ENCODE measurements at regions not wholly inside any gene's neighbourhood (a gene's known extent, or its start where the extent isn't known, plus 50 kb on each side); places are given as distances from the start of the nearest gene placed in this dataset.

- H3K36me3 Mint-ChIP-seq = no peaks in the 10 kb centered on the region
- ATAC-seq = no peak
- no peak overlapping the region for H3K4me3 Mint-ChIP-seq
Observed at GRCh38 chr16:85503679-85504231, 109.4 kb upstream of the GSE1 start.

GRCh38 chr16:85504242-85504641 is 108.9 kb upstream of the GSE1 start:
- Mint-ChIP-seq H3K4me3 (no peak overlapping the region), H3K9me3 (no peaks in the 10 kb centered on the region), H3K27me3 (no peaks in the 10 kb centered on the region), H3K27ac (peak overlapping the region in 2 of 10 donors; percentile 59 to 73), H3K4me1 (no peaks in the 10 kb centered on the region), H3K36me3 (no peaks in the 10 kb centered on the region)
- ATAC-seq (no peak), DNase-seq (no peak)
- POLR2A ChIA-PET = no interaction called here

More at GRCh38 chr16:85503679-85504231, 109.4 kb upstream of the GSE1 start:
- peak overlapping the region in 1 of 10 donors; percentile 59 for H3K27ac Mint-ChIP-seq
- DNase-seq = no peak
- POLR2A ChIA-PET = no interaction called here
- H3K27me3 Mint-ChIP-seq = no peaks in the 10 kb centered on the region
- H3K9me3 Mint-ChIP-seq = no peaks in the 10 kb centered on the region
- H3K4me1 Mint-ChIP-seq = peaks cover 0 to 3% (median 1%) of the 10 kb centered on the region in 4 donors

GRCh38 chr16:85505794-85506634 is 107.1 kb upstream of the GSE1 start:
- Mint-ChIP-seq H3K4me3 (no peak overlapping the region), H3K36me3 (no peaks in the 10 kb centered on the region), H3K27me3 (no peaks in the 10 kb centered on the region), H3K9me3 (no peaks in the 10 kb centered on the region), H3K27ac (no peak overlapping the region), H3K4me1 (no peaks in the 10 kb centered on the region)
- ATAC-seq (no peak), DNase-seq (no peak)
- POLR2A ChIA-PET = no interaction called here

DNA sequence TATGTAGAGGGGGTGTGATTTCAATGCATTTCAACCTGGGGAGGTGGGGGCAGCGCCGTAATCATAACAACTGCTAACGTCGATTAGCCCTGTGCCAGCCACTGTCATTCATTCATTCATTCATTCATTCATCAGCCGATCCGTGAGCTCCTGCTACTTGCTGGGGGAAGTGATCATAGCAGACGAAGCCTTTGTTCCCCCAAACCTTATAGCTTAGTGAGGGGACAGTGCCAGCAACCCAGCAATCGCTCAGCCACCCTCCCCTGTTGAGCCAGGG is 106.5 kb upstream of the GSE1 start:
- Mint-ChIP-seq H3K4me1 (no peaks in the 10 kb centered on the region), H3K9me3 (no peaks in the 10 kb centered on the region), H3K36me3 (no peaks in the 10 kb centered on the region), H3K27me3 (no peaks in the 10 kb centered on the region), H3K27ac (no peak overlapping the region), H3K4me3 (no peak overlapping the region)
- ATAC-seq (no peak), DNase-seq (no peak)
- POLR2A ChIA-PET = no interaction called here

DNA sequence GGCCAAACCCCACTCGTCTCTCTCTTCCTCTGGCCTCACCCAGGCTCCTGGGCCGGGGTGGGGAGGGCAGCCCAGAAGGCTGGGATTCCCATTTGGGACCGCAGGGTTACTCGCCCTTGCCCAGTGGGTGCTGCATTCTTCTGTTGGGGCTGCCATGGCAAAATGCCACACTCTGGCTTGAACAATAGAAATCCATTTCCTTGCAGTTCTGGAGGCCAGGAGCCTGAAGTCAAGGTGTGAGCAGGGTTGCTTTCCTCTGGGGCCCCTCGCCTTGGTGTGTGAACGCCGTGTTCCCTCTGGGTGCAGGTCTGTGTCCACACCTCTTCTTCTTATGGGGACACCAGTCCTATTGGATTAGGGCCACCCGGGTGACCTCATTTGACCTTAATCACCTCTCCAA is 105.8 kb upstream of the GSE1 start:
- H3K9me3 Mint-ChIP-seq = no peaks in the 10 kb centered on the region
- POLR2A ChIA-PET = no interaction called here
- peak overlapping the region in 2 of 10 donors; percentile 38 to 62 for H3K27ac Mint-ChIP-seq
- DNase-seq (no peak), ATAC-seq (no peak)
- H3K4me3 Mint-ChIP-seq = no peak overlapping the region
- H3K4me1 Mint-ChIP-seq = no peaks in the 10 kb centered on the region
- H3K27me3 Mint-ChIP-seq = no peaks in the 10 kb centered on the region
- no peaks in the 10 kb centered on the region for H3K36me3 Mint-ChIP-seq

DNA sequence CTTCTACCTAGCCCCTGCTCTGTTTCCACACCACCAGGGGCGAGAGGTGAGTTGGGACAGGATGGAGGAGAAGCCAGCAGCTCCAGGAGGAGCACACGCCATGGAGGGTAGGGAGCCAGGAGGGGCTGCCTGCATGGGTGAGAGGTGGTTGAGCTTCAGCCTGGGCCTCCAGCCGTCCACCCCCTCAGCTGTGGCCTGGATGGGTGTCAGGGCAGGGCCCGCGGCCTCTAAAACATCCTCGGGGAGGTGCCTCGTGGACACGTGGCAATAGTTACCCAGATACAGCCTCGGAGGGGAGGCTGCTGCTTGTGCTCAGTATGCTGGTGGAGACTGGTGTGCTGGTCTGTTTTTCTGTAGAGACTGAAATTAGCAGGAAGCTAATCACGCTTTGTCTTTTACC is 104.7 kb upstream of the GSE1 start:
- Mint-ChIP-seq H3K4me1 (peaks cover 0 to under 1% (median 0%) of the 10 kb centered on the region in 4 donors), H3K27ac (peak overlapping the region in 1 of 10 donors; percentile 84), H3K36me3 (no peaks in the 10 kb centered on the region), H3K27me3 (peaks cover 0 to 2% (median 0%) of the 10 kb centered on the region in 5 donors), H3K9me3 (no peaks in the 10 kb centered on the region), H3K4me3 (no peak overlapping the region)
- DNase-seq = no peak
- POLR2A ChIA-PET = no interaction called here
- ATAC-seq = no peak

GRCh38 chr16:85508993-85509392 is 104.1 kb upstream of the GSE1 start:
- no peak overlapping the region for H3K4me3 Mint-ChIP-seq
- peaks cover 0 to 2% (median 0%) of the 10 kb centered on the region in 5 donors for H3K27me3 Mint-ChIP-seq
- H3K27ac Mint-ChIP-seq = peak overlapping the region in 1 of 10 donors; percentile 84

DNA sequence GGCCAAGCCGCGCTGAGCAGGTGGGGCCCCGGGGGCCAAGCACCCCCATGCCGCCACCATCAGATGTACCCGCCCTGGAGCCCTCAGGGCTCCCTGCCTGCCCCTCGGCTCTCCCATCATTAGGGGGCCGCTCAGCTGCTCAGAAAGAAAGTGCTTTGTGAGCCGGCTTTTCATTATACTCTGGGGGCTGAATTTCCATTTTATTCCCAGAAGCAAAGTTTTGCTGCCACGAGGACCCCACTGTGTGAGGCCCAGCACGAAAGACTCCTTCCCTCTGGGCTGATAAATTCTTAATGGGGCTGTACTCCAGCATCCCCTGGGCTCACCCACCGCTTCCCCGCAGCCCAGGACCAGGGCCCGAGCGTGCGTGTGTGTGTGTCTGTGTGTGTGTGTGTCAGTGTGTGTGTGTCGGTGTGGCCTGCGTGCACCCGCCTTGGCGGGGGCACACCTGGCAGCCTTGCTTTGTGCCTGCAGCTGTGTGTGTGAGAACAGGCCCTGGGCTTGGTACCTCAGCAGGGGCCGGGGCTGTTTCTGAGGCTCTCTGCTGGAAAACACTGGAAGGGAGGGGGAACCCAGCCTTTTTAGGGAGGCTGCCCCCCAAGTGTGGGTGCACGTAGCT is 103.0 kb upstream of the GSE1 start:
- Mint-ChIP-seq H3K4me1 (peaks cover 0 to 3% (median 0%) of the 10 kb centered on the region in 4 donors), H3K27ac (no peak overlapping the region), H3K27me3 (peaks cover 0 to 2% (median 0%) of the 10 kb centered on the region in 5 donors), H3K36me3 (no peaks in the 10 kb centered on the region), H3K4me3 (no peak overlapping the region), H3K9me3 (no peaks in the 10 kb centered on the region)
- ATAC-seq (no peak), DNase-seq (no peak)
- POLR2A ChIA-PET = no interaction called here

More at GRCh38 chr16:85508993-85509392, 104.1 kb upstream of the GSE1 start:
- POLR2A ChIA-PET = no interaction called here
- ATAC-seq (no peak), DNase-seq (no peak)
- peaks cover 0 to 3% (median 0%) of the 10 kb centered on the region in 4 donors for H3K4me1 Mint-ChIP-seq
- no peaks in the 10 kb centered on the region for H3K36me3 Mint-ChIP-seq
- no peaks in the 10 kb centered on the region for H3K9me3 Mint-ChIP-seq

- H3K36me3 Mint-ChIP-seq = no peaks in the 10 kb centered on the region
- no peak for ATAC-seq
- POLR2A ChIA-PET = no interaction called here
- H3K4me3 Mint-ChIP-seq = no peak overlapping the region
- DNase-seq = no peak
- H3K4me1 Mint-ChIP-seq = peaks cover 0 to 3% (median 0%) of the 10 kb centered on the region in 4 donors
- H3K9me3 Mint-ChIP-seq = no peaks in the 10 kb centered on the region
- no peak overlapping the region for H3K27ac Mint-ChIP-seq
- H3K27me3 Mint-ChIP-seq = peaks cover 0 to 2% (median 0%) of the 10 kb centered on the region in 5 donors
Observed at GRCh38 chr16:85511938-85512807, 100.9 kb upstream of the GSE1 start.

- Mint-ChIP-seq H3K27me3 (peaks cover 0 to 2% (median 0%) of the 10 kb centered on the region in 5 donors), H3K36me3 (no peaks in the 10 kb centered on the region)
- POLR2A ChIA-PET = no interaction called here
Observed at GRCh38 chr16:85512808-85513115, 100.4 kb upstream of the GSE1 start.

GRCh38 chr16:85513180-85513579 is 99.9 kb upstream of the GSE1 start:
- Mint-ChIP-seq H3K27me3 (peaks cover 0 to 2% (median 0%) of the 10 kb centered on the region in 5 donors), H3K9me3 (no peaks in the 10 kb centered on the region), H3K36me3 (no peaks in the 10 kb centered on the region), H3K4me3 (no peak overlapping the region), H3K27ac (peak overlapping the region in 1 of 10 donors; percentile 80), H3K4me1 (peaks cover 0 to 5% (median 0%) of the 10 kb centered on the region in 4 donors)
- POLR2A ChIA-PET = no interaction called here
- ATAC-seq (no peak), DNase-seq (no peak)

More at GRCh38 chr16:85512808-85513115, 100.4 kb upstream of the GSE1 start:
- Mint-ChIP-seq H3K27ac (peak overlapping the region in 1 of 10 donors; percentile 80), H3K4me3 (no peak overlapping the region), H3K4me1 (peaks cover 0 to 5% (median 0%) of the 10 kb centered on the region in 4 donors), H3K9me3 (no peaks in the 10 kb centered on the region)
- DNase-seq (no peak), ATAC-seq (no peak)

DNA sequence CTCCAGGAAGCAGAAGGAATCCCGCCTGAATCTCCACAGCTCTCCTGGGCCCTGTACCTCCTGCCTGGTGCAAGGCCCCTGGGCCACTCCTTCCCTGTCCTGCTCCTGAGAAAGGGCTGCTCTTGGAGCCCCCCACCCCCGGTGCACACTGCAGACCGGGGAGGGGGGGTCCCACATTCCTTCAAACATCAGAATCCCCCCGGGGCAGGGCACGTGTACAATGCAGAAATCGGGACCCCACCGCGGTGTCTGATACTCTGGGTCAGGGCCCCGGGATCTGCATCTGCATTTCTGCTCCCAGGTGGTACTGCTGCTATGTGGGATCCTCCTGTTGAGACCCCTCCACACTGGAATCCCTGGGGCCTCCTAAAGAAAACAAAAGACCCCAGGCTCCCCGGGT is 99.5 kb upstream of the GSE1 start:
- Mint-ChIP-seq H3K27ac (peak overlapping the region in 2 of 10 donors; percentile 33 to 80), H3K4me3 (no peak overlapping the region), H3K9me3 (no peaks in the 10 kb centered on the region), H3K27me3 (peaks cover 0 to 2% (median 0%) of the 10 kb centered on the region in 5 donors), H3K36me3 (no peaks in the 10 kb centered on the region), H3K4me1 (peaks cover 0 to 5% (median 0%) of the 10 kb centered on the region in 4 donors)
- POLR2A ChIA-PET = no interaction called here
- ATAC-seq (no peak), DNase-seq (no peak)

DNA sequence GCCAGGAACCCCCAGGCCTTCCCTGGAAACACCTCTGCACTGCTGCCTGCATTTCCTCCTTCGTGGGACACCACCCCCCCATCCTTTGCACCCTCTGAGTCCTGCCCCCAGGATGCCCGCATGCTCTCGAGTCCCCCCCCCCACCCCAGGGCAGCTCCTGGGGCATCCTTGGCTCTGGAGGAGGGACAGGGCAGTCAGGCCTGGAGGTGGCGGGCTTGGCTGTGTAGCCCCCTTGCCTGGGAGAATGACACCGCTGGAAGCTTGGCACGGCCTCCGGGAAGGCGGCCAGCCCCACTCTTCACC is 98.9 kb upstream of the GSE1 start:
- H3K36me3 Mint-ChIP-seq = no peaks in the 10 kb centered on the region
- no peak for ATAC-seq
- peaks cover 0 to 7% (median 2%) of the 10 kb centered on the region in 4 donors for H3K4me1 Mint-ChIP-seq
- no peak overlapping the region for H3K27ac Mint-ChIP-seq
- POLR2A ChIA-PET = no interaction called here
- H3K4me3 Mint-ChIP-seq = no peak overlapping the region
- DNase-seq = no peak
- peaks cover 0 to 3% (median 0%) of the 10 kb centered on the region in 9 donors for H3K9me3 Mint-ChIP-seq
- H3K27me3 Mint-ChIP-seq = peaks cover 0 to 2% (median 0%) of the 10 kb centered on the region in 5 donors
